HEK293T (cell line): ENCODE measurements at regions not wholly inside any gene's neighbourhood (a gene's known extent, or its start where the extent isn't known, plus 50 kb on each side); places are given as distances from the start of the nearest gene placed in this dataset.

ENCODE experiments used
- CTCF ChIA-PET: fragments of 350-600 bp; formaldehyde crosslinking; extraction: SDS; loops from one replicate; lab custom pipeline; 2021; ENCODE audit warnings: antibody characterized with exemption, inconsistent platforms; lab: Yijun Ruan, JAX
- POLR2A ChIA-PET: fragments of 350-600 bp; formaldehyde crosslinking; extraction: SDS; loops from one replicate; lab custom pipeline; 2020; ENCODE audit warnings: antibody characterized with exemption, inconsistent platforms; lab: Yijun Ruan, JAX
- DNase-seq: peaks from one replicate; pipeline ENCODE4 v3.0.0; 2012; ENCODE audit warnings: mixed read lengths; ENCODE audit errors: extremely low spot score
- ARNT ChIP-seq: fragments of 450-650 bp; IDR thresholded peaks from 2 replicates; pipeline ENCODE4 v1.6.1; 2017; ENCODE audit warnings: mild to moderate bottlenecking
- BHLHE40 ChIP-seq: fragments of 450-650 bp; IDR thresholded peaks from 2 replicates; pipeline ENCODE4 v1.6.1; 2016; ENCODE audit warnings: mild to moderate bottlenecking, moderate library complexity, borderline replicate concordance
- CTBP1 ChIP-seq: fragments of 450-650 bp; IDR thresholded peaks from 2 replicates; pipeline ENCODE4 v1.6.1; 2016; ENCODE audit warnings: borderline replicate concordance
- ELF4 ChIP-seq: fragments of 450-650 bp; IDR thresholded peaks from 2 replicates; pipeline ENCODE4 v1.6.1; 2017; ENCODE audit warnings: antibody characterized with exemption
- FOXA1 ChIP-seq: fragments of 450-650 bp; IDR thresholded peaks from 2 replicates; pipeline ENCODE4 v1.6.1; 2016; ENCODE audit warnings: mild to moderate bottlenecking
- FOXK2 ChIP-seq: fragments of 450-650 bp; IDR thresholded peaks from 2 replicates; pipeline ENCODE4 v1.6.1; 2016; ENCODE audit warnings: mild to moderate bottlenecking
- FOXM1 ChIP-seq: fragments of 450-650 bp; IDR thresholded peaks from 2 replicates; pipeline ENCODE4 v1.6.1; 2017; ENCODE audit warnings: mild to moderate bottlenecking, borderline replicate concordance
- HDGF ChIP-seq: fragments of 450-650 bp; IDR thresholded peaks from 2 replicates; pipeline ENCODE4 v1.6.1; 2017; ENCODE audit warnings: antibody characterized with exemption, borderline replicate concordance
- L3MBTL2 ChIP-seq: fragments of 450-650 bp; conservative IDR thresholded peaks from 2 replicates; pipeline ENCODE4 v1.6.1; 2016; ENCODE audit warnings: mild to moderate bottlenecking
- LEF1 ChIP-seq: fragments of 450-650 bp; IDR thresholded peaks from 2 replicates; pipeline ENCODE4 v1.6.1; 2017; ENCODE audit warnings: mild to moderate bottlenecking, borderline replicate concordance
- NFRKB ChIP-seq: fragments of 450-650 bp; IDR thresholded peaks from 2 replicates; pipeline ENCODE4 v1.6.1; 2016; ENCODE audit warnings: mild to moderate bottlenecking, moderate library complexity
- PKNOX1 ChIP-seq: fragments of 450-650 bp; IDR thresholded peaks from 2 replicates; pipeline ENCODE4 v1.6.1; 2016
- SP1 ChIP-seq: fragments of 450-650 bp; IDR thresholded peaks from 2 replicates; pipeline ENCODE4 v1.6.1; 2017
- SUZ12 ChIP-seq: fragments of 450-650 bp; IDR thresholded peaks from 2 replicates; pipeline ENCODE4 v1.6.1; 2016; ENCODE audit warnings: mild to moderate bottlenecking
- TARDBP ChIP-seq: fragments of 450-650 bp; IDR thresholded peaks from 2 replicates; pipeline ENCODE4 v1.6.1; 2016
- ZNF384 ChIP-seq: fragments of 450-650 bp; IDR thresholded peaks from 2 replicates; pipeline ENCODE4 v1.6.1; 2016

GRCh38 chr4:165726831-165727230 is 146.2 kb upstream of the TLL1 start:
- POLR2A ChIA-PET = interaction anchor here (0.7 kb wide), 1 partner anchor 196 kb away, joined by 3 read pairs; no protein-coding TSS in a partner anchor
- CTCF ChIA-PET = no interaction called here
- DNase-seq = no peak
- no peak for TF ChIP-seq FOXM1

GRCh38 chr4:165737309-165737972 is 135.6 kb upstream of the TLL1 start:
- CTCF ChIA-PET = no interaction called here
- TF ChIP-seq ARNT (no peak), FOXA1 (no peak), FOXM1 (no peak), CTBP1 (no peak), HDGF (no peak), ZNF384 (no peak), PKNOX1 (no peak), SP1 (no peak), LEF1 (no peak), NFRKB (no peak), L3MBTL2 (no peak), TARDBP (no peak)
- POLR2A ChIA-PET = no interaction called here
- DNase-seq = no peak

- no peak for TF ChIP-seq FOXA1
- no peak for TF ChIP-seq HDGF
- TF ChIP-seq TARDBP = no peak
- no peak for TF ChIP-seq BHLHE40
- no peak for TF ChIP-seq CTBP1
- TF ChIP-seq ARNT = no peak
- TF ChIP-seq FOXK2 = no peak
- TF ChIP-seq NFRKB = no peak
- TF ChIP-seq LEF1 = no peak
- no peak for TF ChIP-seq SP1
- no peak for TF ChIP-seq L3MBTL2
- no peak for TF ChIP-seq ELF4
- no peak for TF ChIP-seq SUZ12
- no peak for TF ChIP-seq ZNF384
- DNase-seq = no peak
- ChIA-PET CTCF (interaction anchor here (0.6 kb wide), 1 partner anchor 392 kb away, joined by 6 read pairs; no protein-coding TSS in a partner anchor), POLR2A (no interaction called here)
Measured at GRCh38 chr4:165738571-165738970, 134.5 kb upstream of the TLL1 start.

- CTCF ChIA-PET = no interaction called here
Measured at GRCh38 chr4:165740911-165741310, 132.1 kb upstream of the TLL1 start.

DNA sequence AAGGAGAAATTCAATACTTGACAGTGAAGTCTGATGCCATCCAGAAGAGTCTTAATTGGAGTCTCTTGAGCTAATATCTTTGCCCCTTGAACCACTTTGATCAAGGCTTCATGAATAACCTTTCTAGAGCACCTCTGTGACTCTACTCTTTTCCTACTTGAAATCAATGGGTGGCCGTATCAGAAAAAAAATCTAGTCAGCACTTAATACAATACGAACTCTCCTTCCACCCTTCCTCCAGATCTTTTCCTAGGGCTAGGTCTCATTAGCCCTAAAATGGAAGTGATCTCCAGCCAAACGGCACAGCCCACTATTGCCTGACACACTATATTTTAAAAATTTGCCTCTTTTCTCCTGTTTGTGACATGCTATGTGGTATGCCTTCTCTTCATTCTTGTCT is 129.6 kb upstream of the TLL1 start:
- TF ChIP-seq TARDBP = no peak
- TF ChIP-seq PKNOX1 = no peak
- no peak for TF ChIP-seq LEF1
- TF ChIP-seq L3MBTL2 = no peak
- TF ChIP-seq ARNT = no peak
- no peak for TF ChIP-seq HDGF
- TF ChIP-seq ZNF384 = no peak
- no peak for DNase-seq
- POLR2A ChIA-PET = no interaction called here
- CTCF ChIA-PET = no interaction called here

More at GRCh38 chr4:165740911-165741310, 132.1 kb upstream of the TLL1 start:
- DNase-seq = no peak
- POLR2A ChIA-PET = no interaction called here
- TF ChIP-seq ZNF384 (no peak), ARNT (no peak), FOXA1 (no peak), SUZ12 (no peak), TARDBP (no peak), LEF1 (no peak), PKNOX1 (peak; percentile 25; the same call in 1 of the 2 replicates)

- DNase-seq = no peak
- ChIA-PET CTCF (no interaction called here), POLR2A (no interaction called here)
- TF ChIP-seq BHLHE40 = no peak
- no peak for TF ChIP-seq FOXM1
- TF ChIP-seq PKNOX1 = no peak
- TF ChIP-seq FOXK2 = no peak
- no peak for TF ChIP-seq SP1
- TF ChIP-seq ARNT = no peak
- TF ChIP-seq ELF4 = no peak
- no peak for TF ChIP-seq HDGF
- no peak for TF ChIP-seq LEF1
- TF ChIP-seq CTBP1 = no peak
- TF ChIP-seq NFRKB = no peak
Measured at GRCh38 chr4:165744370-165744769, 128.7 kb upstream of the TLL1 start.
